Brain microvascular endothelial cell (primary cell): ENCODE measurements at regions not wholly inside any gene's neighbourhood (a gene's known extent, or its start where the extent isn't known, plus 50 kb on each side); places are given as distances from the start of the nearest gene placed in this dataset.

Source experiments
- DNase-seq: peaks from one replicate; pipeline ENCODE4 v3.0.0-alpha.2; 2020
- H3K27ac ChIP-seq: fragments of 250-450 bp; sonication (Bioruptor Pico); 2 replicates; pipeline ENCODE4 v1.5.1; 2020; ENCODE audit warnings: mild to moderate bottlenecking, moderate library complexity
- H3K27me3 ChIP-seq: fragments of 250-450 bp; sonication (Bioruptor Pico); replicated peaks from 2 replicates; pipeline ENCODE4 v1.5.1; 2020; ENCODE audit warnings: mild to moderate bottlenecking
- H3K36me3 ChIP-seq: fragments of 250-450 bp; sonication (Bioruptor Pico); replicated peaks from 2 replicates; pipeline ENCODE4 v1.5.1; 2020; ENCODE audit warnings: mild to moderate bottlenecking
- H3K4me3 ChIP-seq: 2 replicates; pipeline ENCODE4 v1.5.1; 2011; ENCODE audit warnings: low read depth, mild to moderate bottlenecking, control low read depth, low read length, moderate library complexity
- CTCF ChIP-seq: IDR thresholded peaks from 2 replicates; pipeline ENCODE4 v1.5.1; 2011; ENCODE audit warnings: low read depth, mild to moderate bottlenecking, moderate library complexity, low read length, control low read depth, inconsistent platforms; ENCODE audit errors: missing control alignments
- in situ Hi-C: cut with HindIII; loops from 2 replicates; pipeline ENCODE4 v1.10.0; 2017; ENCODE audit warnings: low sequenced_read_pairs, low pct_ligation_motif_present

DNA sequence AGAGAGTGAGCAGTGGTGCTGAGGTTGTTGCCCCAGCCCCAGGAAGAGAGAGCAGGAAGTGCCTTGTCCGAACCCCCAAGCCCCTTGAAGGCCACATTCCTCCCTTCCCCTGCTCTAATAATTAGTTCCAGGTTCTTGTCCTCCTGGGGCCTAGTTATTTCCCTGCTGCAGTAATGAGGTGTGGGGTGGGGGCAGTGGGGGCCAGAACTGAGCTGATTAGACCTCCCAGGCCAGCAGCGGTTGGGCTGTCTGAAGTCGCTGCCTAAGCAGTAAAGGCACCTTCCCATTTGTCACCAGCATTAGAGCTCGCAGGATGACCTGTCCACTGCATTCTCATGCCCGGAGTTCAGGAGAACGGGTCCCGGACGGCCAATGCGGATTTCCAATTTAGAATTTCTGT lies 186.5 kb upstream of the CSF3R start:
- in situ Hi-C loops: no loop called here
- no peak for TF ChIP-seq CTCF
- no peak for DNase-seq
- Histone ChIP-seq H3K27ac (no peak overlapping the region), H3K4me3 (no peak overlapping the region), H3K27me3 (peaks cover 4% of the 10 kb centered on the region), H3K36me3 (no peaks in the 10 kb centered on the region)

GRCh38 chr1:36667836-36668235 lies 185.1 kb upstream of the CSF3R start:
- Histone ChIP-seq H3K27me3 (peaks cover 4% of the 10 kb centered on the region), H3K4me3 (no peak overlapping the region), H3K36me3 (no peaks in the 10 kb centered on the region), H3K27ac (no peak overlapping the region)
- no peak for TF ChIP-seq CTCF
- no peak for DNase-seq
- in situ Hi-C loops: no loop called here

- in situ Hi-C loops: no loop called here
- TF ChIP-seq CTCF: no peak
Observed at GRCh38 chr1:36667256-36667655, 184.5 kb upstream of the CSF3R start.

DNA sequence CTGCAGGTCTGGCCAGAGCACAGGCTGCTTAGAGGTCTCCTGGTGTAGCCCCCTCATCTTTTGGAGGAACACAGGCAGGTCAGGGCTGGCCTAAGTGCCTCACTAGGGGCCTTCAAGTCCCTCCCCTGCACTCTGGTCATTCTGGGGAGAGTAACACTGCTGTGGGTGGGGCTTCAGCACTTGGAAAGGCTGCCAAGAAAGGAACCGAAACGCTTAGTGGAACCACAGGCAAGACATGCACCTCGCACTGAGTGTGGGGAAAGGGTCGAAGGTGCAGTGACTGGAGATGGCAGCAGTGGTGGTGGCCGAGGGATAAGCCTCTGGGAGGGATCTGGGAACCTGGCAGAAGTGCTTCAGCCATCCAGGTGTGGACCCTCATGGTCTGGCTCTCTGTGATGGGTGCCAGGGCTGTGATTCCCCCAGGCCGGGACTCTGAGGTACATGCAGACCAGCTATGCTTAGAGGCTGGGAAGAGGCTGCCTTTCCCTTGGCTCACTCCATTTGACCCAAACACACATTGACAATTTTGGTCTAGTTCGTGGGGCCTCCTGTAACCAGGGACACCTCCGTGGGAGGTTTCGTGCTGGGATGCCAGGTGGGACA lies 182.9 kb upstream of the CSF3R start:
- no peak for TF ChIP-seq CTCF
- Histone ChIP-seq H3K4me3 (no peak overlapping the region), H3K27ac (no peak overlapping the region), H3K36me3 (no peaks in the 10 kb centered on the region), H3K27me3 (peaks cover 4% of the 10 kb centered on the region)
- in situ Hi-C loops: no loop called here
- DNase-seq: no peak

More at GRCh38 chr1:36667256-36667655, 184.5 kb upstream of the CSF3R start:
- no peak overlapping the region for H3K27ac ChIP-seq
- H3K27me3 ChIP-seq: peaks cover 4% of the 10 kb centered on the region
- no peak overlapping the region for H3K4me3 ChIP-seq
- H3K36me3 ChIP-seq: no peaks in the 10 kb centered on the region
- DNase-seq: no peak

DNA sequence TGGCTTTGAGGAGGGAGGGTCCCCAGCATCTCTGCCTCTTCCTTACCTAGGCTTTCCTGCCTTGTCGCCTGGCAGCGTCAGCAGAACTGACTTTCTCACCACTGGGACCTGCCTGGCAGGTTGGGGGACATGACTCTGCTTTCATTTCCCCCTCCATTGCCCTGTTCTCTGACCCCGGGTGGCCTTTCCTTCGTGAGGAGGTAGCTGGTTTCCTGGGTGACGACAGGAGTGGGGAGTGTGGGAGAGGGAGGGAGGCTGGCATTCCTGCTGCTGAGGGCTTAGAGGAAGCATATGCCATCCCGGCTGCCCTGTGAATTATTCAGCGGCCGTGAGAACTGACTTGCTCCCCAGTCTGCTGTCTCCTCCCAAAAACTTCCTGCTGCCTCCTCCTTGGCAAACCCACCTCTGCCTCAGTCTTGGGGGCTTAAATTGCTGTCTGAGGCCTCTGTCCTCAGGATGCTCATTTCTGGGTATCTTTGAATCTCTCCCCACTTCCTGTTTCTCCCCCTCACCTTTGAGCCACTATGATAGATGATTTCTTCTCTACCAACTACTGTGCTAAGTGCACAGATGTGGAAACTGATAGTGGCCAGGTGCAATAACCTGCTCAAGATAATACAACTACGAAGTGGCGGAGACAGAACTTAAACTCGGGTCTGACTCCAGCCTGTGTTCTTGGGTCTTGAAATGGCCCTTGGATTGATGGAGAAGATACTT lies 182.0 kb upstream of the CSF3R start:
- TF ChIP-seq CTCF: no peak
- in situ Hi-C loops: no loop called here
- DNase-seq: no peak
- no peak overlapping the region for H3K4me3 ChIP-seq
- H3K27me3 ChIP-seq: peaks cover 4% of the 10 kb centered on the region
- H3K36me3 ChIP-seq: no peaks in the 10 kb centered on the region
- no peak overlapping the region for H3K27ac ChIP-seq
